GM19467 (cell line): ENCODE measurements at regions not wholly inside any gene's neighbourhood (a gene's known extent, or its start where the extent isn't known, plus 50 kb on each side); places are given as distances from the start of the nearest gene placed in this dataset.
"Not testable (repeated sequence)": the region's sequence is repeated elsewhere in the genome, so short reads cannot be mapped to it uniquely, and the experiment has no call there.

Experiments
- ATAC-seq: cut with Tn5 transposase; IDR thresholded peaks from one replicate; pipeline ENCODE4 v1.9.1; 2021; ENCODE audit warnings: mild to moderate bottlenecking, moderate library complexity; ENCODE audit not compliant: unreplicated experiment

DNA sequence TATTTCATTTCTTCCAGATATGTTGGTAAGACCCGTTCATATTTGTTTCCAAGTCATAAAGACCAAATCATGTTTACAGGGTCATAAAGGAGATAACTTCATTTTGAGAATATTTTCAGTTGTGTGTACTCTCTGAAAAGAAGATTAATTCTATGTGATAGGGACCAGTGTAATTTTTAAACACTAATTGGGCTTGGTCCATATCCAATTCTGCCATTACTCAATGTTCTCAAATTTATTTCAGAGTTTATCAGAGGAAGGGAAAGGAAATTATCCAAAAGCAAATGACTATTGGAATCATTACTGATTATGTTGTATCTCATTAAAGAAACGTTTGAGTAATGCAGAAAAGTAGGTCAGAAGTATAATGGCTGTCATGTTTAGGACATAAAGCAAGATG lies 126.8 kb upstream of the DCN start:
- no peak for ATAC-seq

DNA sequence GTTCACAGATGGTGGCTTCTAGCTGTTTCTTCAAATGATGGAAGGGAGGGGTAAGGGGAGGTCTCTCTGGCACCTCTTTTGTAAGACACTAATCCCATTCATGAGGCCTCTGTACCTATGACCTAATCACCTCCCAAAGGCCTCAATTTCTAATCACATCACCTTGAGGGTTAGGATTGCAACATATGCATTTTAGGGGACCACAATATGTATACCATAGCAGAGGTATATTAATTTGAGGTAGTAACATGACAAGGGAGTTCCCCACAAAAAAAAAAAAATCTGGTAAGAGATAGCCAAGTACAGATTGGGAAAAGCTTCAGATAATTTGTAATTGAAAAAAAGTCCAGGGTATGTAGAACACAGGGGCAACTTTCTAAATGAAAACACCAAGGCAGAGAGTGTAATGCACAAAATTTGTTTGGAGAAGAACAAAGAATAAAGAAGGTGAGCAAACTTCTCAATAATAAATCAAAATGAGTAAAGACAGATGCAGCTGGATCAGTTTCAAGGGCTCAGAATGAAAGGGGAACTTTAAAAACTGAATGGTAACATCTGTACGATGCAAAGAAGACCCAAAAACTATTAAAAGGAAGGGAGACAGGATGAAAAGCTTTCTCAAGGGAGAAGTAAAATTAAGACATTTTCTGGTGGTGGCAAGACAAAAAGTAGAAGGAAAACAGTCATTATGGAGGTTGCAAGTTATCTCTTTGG lies 125.5 kb upstream of the DCN start:
- ATAC-seq, result no peak

DNA sequence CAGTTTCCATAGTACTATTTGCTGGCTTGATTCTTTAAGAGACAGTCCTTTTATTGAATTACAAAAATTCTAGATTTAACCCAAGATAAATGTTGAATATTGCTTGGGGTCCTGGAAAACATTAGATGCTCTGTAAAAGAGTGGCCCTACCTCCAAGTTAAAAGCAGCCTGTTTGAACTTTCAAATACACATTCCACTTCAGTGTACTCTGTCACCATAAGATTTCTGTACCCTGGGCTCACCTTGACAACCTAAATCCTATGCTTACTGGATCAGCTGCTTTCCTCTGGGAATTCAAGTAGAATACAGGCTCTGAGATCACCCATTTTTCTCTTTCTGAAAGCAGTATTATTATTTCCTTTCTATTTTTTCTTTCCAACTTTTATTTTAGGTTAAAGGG lies 107.7 kb upstream of the DCN start:
- ATAC-seq, result no peak

DNA sequence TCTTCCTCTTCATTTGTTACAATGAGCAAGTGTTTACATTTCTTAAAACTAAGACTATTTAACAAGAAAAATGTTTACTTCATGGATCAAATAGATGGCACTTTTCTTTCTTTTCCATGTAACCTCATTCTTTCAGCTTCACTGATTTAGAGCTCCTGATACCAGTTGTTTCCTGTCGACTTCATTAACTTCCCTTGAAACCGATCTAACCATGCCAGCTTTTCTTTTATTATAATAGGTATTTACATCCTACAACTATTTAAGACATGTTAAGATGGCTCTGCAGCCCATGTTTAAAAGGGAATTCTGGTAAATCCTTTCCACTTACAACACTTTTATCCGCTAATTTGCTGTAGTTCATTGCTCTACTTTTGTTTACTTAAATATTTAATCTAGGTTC lies 107.3 kb upstream of the DCN start:
- no peak for ATAC-seq

DNA sequence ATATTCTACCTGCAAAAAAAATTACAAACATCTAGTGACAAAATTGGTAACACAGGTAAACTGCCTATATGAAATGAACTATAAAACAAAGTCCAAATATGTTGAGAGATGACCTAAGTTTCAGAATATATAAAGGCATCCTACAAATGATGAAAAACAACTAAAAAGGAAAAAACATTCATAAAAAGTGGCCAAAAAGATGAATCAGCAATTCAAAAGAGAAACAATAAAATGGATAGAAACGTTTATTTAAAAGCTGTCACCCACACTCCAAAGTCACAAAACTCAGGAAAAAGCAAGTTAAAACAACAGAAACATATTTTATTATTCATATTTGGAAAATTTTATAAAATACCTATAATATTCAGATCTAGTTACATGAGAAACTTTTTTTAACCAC lies 106.5 kb upstream of the DCN start:
- ATAC-seq, result no peak

DNA sequence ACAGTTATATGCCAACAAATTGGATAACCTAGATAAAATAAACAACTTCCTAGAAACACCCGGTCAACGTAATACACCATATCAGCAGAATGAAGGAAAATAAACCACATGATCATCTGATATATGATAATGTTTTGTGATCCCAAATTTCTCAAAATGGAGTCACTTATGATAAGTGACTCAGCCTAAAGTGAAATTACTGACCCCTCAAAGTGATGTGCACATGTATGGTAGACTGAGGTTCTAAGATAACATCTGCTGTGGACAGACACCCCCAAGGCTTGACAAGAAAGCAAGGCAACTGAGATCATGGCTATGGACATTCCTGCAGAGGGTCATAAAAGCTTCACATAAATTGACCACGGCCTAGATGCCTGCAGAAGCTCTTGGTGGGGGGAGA lies 105.1 kb upstream of the DCN start:
- ATAC-seq, result no peak

DNA sequence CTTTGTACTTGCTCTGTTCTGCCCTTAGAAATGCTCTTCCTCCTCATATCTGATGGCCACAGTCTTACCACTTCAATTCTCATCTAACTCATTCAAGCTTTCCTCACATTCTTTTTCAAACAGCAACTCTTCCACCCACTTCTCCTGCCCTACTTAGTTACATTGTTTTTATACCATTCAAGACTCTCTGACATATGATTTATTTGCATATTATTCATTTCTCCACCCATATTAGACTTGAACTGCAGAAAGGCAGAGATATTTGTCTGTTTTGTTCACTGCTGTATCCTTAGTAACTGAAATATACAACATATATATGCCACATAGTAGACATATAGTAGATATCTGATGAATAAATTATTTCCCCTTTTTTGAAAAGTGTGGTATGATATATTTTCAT lies 95.5 kb upstream of the DCN start:
- no peak for ATAC-seq

DNA sequence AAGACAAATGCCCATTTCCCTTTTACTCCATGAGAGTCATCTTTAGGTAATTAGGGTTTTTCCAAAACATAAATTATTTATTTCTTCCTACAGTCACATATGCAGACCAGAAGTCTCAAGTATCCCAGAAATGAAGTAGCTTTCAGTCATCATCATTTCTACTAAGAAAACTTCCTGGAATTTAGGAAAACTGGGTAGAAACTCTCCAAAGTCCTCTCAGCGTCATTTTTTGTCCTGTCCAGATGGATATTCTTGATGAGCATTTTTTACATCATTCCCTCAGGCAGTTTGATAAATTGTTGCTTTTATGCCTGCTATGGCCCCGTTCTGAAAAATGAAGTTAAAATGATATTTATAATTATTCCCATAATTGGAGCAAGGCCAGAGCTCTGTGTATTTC lies 93.9 kb upstream of the DCN start:
- no peak for ATAC-seq

DNA sequence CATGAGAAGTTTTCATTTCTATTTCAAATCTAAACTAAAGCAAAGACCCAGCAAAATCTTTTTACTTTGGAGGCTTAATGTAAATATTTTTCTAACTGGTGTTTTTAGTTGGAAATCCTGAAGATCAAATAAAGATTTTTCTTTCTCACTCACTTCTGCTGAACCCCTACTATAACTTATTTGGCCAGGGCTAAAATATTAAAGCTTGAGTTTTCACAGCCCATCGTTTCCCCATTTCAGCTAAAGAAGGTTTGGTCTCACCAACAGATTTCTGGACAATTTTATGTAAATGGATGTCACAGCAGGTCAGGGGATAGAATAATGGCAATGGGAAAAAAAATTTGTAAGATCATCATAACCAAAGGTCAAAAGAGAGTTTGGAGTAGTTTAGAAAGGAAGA lies 92.7 kb upstream of the DCN start:
- ATAC-seq, result no peak

DNA sequence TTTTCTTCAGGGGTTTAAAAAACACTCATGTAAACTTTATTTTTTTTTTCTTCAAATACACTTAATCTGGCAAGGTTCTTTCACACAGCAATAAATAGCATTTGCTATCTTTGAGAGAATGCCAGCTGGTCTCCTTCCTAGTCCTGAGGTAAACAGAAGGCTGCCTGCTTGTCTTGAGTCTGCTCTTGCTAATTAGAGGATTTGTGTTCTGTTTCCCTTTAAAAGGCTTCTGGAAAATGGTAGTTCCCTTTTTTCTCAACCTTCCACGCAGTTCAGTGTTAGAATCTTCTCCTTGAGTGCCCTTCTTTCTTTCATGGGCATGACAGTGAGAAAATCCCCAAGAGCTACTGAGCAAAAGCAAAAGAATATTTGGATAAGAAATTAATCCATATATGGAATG lies 92.3 kb upstream of the DCN start:
- ATAC-seq, result no peak

DNA sequence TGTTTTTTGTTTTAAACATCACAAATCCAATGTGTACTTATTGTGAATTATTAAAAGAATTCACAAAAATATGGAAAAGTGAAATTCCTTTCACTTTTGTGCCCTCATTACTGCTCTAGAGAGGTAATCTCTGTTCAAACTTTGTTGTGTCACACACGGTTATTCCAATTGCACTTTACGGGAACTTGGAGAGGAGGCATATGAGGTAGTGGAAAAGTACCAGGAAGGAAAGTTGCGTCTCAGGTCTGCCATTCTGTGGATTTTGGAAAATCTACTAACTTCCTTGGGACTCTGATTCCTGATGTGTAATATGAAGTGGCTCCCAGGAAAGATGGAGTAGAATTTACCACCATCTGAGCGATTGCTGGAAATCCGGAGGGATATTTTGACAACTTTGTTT lies 90.9 kb upstream of the DCN start:
- ATAC-seq, result no peak

DNA sequence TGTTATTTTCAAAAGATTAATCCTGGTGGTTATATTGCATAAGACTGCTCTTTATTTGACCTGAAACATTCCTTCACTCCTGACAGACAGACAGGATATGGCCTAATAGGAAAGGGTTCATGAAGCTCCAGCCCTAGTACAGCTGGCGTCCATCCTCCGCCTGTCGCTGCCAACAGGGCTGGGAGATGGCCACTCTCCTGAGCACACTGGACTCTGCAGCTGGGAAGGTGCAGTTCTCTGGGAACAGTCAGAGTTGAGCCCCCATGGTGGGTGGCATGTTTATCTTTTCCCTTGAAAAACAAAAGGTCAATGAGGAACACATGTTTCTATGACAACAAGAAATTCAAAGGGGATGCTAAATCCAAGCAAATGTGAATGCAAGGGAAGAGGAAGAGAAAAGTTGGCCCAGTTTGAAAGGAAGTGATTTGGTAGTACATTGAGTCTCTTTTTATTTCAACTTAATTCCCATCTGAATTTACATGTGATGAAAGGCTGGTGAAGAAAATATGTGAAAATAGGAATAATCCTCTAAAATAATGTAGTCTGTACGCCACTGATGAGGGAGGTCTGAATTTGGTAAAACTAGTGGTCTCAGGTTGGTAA lies 89.9 kb upstream of the DCN start:
- no peak for ATAC-seq

DNA sequence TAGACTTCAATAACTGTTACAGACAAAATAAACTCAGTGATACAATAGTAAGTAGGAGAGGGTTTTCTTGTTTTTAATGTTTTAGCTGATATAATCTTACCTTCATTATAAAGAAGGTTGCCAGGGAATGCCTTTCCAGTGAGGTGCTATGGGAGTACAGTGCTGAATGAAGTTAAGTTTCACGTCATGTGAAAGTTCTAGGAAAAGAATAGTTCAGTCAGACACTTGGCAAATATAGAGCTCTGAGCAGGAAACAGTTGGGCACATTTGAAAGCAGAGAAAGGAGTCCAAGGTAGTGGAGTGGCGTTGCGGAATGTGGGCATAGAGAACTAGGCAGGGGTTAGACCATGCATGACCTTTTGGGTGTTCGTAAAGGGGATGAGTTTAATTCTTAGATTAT lies 88.6 kb upstream of the DCN start:
- ATAC-seq, result no peak

DNA sequence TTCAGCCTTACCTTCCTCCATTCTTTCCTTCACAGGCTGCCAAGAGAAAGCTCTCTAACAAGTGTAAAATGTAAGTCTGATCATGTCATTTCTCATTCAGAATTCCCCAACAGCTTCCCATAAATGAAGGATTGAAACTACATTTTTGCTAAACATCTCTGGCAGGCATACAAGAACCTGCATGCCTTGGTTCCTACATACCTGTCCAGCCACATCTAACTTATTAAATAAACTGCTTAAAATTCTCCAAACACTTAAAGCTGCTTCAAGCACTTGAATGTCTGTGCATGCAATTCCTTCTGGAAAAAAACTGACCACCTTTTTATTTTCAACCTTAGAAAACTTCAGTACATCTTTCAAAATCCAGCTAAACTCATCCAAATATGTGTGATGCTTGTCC lies 84.4 kb upstream of the DCN start:
- ATAC-seq, result no peak

DNA sequence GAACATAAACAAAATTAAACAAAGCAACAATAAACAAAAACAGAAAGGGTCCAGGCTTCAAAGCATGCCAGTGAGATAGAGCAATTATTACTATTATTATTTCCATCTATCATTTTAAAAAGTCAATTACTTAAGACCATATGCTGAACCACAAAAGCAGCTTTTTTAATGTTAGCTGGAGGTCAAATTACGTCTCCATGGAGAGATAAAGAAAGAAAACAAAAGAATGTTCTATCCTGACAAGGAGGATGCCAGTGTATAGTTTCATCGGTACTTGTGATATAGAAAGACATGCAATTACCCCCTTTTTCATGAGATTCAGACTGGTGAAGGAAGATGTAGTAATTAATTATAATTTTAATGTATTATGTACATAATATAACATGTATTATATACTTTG lies 81.6 kb upstream of the DCN start:
- ATAC-seq, result no peak

DNA sequence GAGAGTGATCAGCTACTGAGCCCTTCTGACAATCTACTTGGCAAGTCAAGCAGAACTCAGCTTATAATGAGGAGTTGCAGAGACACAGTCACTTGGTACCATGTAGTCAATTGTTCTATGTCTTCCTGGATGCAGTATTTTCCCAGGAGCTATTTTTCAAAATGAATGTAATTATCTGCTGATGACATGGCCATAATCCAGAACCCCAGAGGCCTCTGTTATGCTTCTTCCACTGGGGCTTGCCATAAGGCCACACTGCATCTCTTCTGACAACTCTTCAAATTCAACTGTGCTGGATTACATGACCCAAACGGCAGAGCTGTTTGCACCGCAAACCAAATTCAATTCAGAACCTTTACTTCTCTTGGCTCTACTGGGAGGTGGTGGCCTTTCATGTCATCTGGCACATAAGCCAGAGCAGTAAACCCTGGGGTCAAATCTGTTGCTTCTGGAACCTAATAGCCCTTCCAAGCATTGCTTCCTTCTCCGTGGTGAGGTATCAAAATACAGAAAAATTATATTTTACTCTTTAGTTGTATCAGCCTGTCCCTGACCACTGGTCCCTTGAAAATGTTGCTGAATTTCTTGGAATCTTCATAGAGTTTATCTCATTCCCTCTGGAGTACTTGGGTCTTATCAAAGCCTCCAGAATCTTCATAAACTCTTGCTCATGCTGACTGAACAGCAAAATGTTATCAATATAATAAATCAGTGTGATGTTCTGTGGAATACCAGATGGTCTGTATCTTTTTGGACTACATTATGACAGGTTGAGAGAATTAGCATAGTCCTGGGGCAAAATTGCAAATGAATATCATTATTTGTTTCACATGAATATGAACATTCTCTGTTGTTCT lies 79.4 kb upstream of the DCN start:
- ATAC-seq, result no peak

DNA sequence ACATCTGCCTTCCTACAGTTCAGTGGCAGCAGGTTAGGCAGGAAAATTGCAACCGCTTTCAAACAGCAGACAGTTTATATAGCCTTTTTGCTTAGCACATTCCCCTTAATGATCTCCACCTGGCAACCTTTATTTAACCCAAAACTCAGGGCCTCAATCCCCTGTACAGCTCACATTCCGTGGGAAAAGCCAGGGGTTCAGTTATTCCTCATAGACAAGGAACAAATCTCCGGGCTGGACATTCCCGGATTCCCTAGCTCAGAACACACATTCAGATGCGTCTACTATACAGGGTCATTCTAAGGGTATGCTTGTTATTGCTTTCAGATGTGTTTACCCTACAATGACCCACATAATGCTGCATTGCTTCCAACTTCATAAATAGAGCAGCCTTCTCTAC lies 73.8 kb upstream of the DCN start:
- no peak for ATAC-seq

DNA sequence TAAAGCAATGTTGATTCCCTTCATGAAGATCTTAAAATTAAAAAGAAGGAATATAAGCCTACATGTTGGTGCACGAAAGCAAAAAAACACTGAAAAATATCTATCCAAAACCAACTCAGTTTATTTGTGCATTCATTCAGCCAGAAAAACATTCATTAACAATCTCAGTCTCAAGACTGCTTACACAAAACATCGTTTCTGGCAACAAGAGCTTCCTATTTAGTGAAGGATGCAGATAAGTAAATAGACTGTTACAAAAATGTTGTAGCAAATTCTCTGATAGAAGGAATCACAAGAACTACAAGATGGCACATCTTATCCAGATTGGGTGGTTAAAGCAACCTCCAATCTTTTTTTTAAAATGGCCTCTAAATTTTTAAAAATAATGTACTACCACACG lies 69.7 kb upstream of the DCN start:
- ATAC-seq, result no peak

DNA sequence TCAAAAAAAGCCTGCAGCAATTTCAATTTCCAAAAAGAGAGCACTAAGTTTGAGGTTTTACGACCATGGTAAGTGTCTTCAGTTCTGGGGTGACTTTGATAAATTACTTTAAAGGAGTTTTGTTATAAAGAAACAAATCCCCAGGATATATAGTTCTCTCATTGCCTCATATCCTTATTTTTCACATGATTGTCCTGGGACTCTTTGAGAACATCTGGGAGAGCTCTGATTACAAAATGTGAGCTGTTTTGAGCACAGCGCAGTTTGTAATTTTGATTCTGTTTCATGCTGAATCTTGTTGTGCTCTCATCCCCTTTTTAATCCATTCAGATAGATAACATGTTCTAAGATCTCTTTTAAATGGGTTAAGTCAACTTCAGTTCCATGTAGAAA lies 67.7 kb upstream of the DCN start:
- no peak for ATAC-seq

DNA sequence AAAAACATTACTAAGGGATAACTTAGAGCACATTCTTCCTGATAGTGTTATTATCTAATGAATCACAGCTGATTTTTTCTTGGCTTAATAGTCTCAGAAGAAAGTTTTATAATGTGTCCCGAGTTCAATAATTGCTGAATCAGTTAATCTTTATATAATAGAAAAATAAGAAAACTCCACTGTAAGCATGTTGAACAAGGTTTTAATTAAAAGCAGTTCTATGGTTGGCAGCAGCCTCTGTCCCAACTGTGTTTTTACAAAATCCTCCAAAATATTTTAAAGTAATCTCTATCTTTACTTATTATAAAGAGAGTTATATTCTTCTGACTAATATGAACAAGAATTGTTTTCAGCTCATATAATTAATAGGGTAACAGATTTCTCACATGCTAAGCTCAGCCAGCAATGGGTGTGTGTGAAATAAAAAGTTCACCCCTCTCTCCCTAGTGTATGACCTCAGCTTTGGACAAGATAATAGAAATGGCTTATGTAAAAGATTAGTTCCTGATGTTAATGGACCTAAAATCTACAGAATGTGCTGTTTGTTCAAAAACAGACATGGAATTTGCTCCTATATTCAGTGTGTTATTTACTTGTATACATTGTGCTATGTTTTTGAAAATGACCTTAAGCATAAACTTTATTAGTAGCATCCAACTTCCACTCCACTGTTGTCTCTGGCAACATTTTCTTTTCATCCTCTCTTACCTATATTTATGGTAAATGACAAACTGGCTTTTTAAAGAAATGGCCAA lies 67.1 kb upstream of the DCN start:
- ATAC-seq, result no peak

DNA sequence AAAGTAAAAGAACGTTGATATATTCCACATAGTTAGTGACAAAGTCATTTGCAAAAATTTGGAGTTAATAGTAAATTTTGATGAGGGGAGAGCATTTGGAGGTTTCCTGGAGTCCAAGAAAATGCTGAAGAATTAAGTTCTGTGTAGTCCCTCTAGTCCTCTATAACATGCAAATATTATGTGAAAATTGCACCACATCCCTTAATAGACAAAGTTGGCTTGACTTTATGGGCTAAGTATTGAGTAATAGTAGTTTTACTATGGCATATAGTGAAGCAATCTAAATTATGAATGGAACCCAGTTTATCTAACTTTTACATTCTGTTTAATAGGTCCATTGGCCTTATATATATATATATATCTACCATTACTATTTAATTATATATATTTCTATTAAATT lies 66.4 kb upstream of the DCN start:
- no peak for ATAC-seq

DNA sequence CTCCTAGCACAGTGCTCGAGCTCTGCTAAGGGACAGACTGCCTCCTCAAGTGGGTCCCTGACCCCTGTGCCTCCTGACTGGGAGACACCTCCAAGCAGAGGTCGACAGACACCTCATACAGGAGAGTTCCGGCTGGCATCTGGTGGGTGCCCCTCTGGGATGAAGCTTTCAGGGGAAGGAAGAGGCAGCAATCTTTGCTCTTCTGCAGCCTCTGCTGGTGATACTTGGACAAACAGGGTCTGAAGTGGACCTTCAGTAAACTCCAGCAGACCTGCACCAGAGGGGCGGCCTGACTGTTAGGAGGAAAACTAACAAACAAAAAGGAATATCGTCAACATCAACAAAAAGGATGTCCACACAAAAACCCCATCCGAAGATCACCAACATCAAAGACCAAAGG lies 60.6 kb upstream of the DCN start:
- ATAC-seq, result not testable (repeated sequence)
